ENCODE measurements at regions not wholly inside any gene's neighbourhood (a gene's known extent, or its start where the extent isn't known, plus 50 kb on each side); places are given as distances from the start of the nearest gene placed in this dataset.

GRCh38 chr2:146532509-146533147 is 1312.2 kb upstream of the ACVR2A start:
- no peak for DNase-seq

- no peak for DNase-seq
These were observed 1312.8 kb upstream of the ACVR2A start for GRCh38 chr2:146532009-146532408.

GRCh38 chr2:146530886-146531285 is 1313.9 kb upstream of the ACVR2A start:
- no peak for DNase-seq

GRCh38 chr2:146527166-146527565 is 1317.7 kb upstream of the ACVR2A start:
- DNase-seq = no peak

GRCh38 chr2:146523196-146523595 is 1321.6 kb upstream of the ACVR2A start:
- DNase-seq = peak; percentile 9

- no peak for DNase-seq
These were observed 1338.0 kb upstream of the ACVR2A start for GRCh38 chr2:146506851-146507250.

- no peak for DNase-seq
These were observed 1341.5 kb upstream of the ACVR2A start for GRCh38 chr2:146503366-146503765.

- no peak for DNase-seq
These were observed 1348.6 kb upstream of the ACVR2A start for GRCh38 chr2:146496248-146496647.

- DNase-seq = no peak
These were observed 1355.4 kb upstream of the ACVR2A start for GRCh38 chr2:146489386-146489785.

GRCh38 chr2:146481629-146482028 is 1363.2 kb upstream of the ACVR2A start:
- no peak for DNase-seq

- DNase-seq = no peak
These were observed 1367.4 kb upstream of the ACVR2A start for GRCh38 chr2:146477383-146477782.

- no peak for DNase-seq
These were observed 1376.3 kb upstream of the ACVR2A start for GRCh38 chr2:146468578-146468977.

GRCh38 chr2:146467425-146467824 is 1377.4 kb upstream of the ACVR2A start:
- DNase-seq = no peak

- DNase-seq = no peak
These were observed 1379.4 kb upstream of the ACVR2A start for GRCh38 chr2:146465460-146465859.

- DNase-seq = no peak
These were observed 1383.8 kb upstream of the ACVR2A start for GRCh38 chr2:146461068-146461467.

- DNase-seq = no peak
These were observed 1386.2 kb upstream of the ACVR2A start for GRCh38 chr2:146458585-146458984.

GRCh38 chr2:146457221-146457620 is 1387.6 kb upstream of the ACVR2A start:
- no peak for DNase-seq

GRCh38 chr2:146455325-146455724 is 1389.5 kb upstream of the ACVR2A start:
- no peak for DNase-seq

- DNase-seq = no peak
These were observed 1392.9 kb upstream of the ACVR2A start for GRCh38 chr2:146451972-146452371.

- no peak for DNase-seq
These were observed 1394.7 kb upstream of the ACVR2A start for GRCh38 chr2:146450131-146450530.

GRCh38 chr2:146444987-146445386 is 1399.8 kb upstream of the ACVR2A start:
- no peak for DNase-seq

GRCh38 chr2:146444085-146444484 is 1400.7 kb upstream of the ACVR2A start:
- no peak for DNase-seq

- DNase-seq = no peak
These were observed 1406.6 kb upstream of the ACVR2A start for GRCh38 chr2:146438246-146438645.

GRCh38 chr2:146437712-146438111 is 1407.1 kb upstream of the ACVR2A start:
- DNase-seq = no peak

- DNase-seq = no peak
These were observed 1411.5 kb upstream of the ACVR2A start for GRCh38 chr2:146433116-146433875.

Data from inflammatory macrophage treated with lipopolysaccharide for 4 hours (primary cell).